ENCODE measurements at regions not wholly inside any gene's neighbourhood (a gene's known extent, or its start where the extent isn't known, plus 50 kb on each side); places are given as distances from the start of the nearest gene placed in this dataset.
"Not testable (repeated sequence)": the region's sequence is repeated elsewhere in the genome, so short reads cannot be mapped to it uniquely, and the experiment has no call there.

DNA sequence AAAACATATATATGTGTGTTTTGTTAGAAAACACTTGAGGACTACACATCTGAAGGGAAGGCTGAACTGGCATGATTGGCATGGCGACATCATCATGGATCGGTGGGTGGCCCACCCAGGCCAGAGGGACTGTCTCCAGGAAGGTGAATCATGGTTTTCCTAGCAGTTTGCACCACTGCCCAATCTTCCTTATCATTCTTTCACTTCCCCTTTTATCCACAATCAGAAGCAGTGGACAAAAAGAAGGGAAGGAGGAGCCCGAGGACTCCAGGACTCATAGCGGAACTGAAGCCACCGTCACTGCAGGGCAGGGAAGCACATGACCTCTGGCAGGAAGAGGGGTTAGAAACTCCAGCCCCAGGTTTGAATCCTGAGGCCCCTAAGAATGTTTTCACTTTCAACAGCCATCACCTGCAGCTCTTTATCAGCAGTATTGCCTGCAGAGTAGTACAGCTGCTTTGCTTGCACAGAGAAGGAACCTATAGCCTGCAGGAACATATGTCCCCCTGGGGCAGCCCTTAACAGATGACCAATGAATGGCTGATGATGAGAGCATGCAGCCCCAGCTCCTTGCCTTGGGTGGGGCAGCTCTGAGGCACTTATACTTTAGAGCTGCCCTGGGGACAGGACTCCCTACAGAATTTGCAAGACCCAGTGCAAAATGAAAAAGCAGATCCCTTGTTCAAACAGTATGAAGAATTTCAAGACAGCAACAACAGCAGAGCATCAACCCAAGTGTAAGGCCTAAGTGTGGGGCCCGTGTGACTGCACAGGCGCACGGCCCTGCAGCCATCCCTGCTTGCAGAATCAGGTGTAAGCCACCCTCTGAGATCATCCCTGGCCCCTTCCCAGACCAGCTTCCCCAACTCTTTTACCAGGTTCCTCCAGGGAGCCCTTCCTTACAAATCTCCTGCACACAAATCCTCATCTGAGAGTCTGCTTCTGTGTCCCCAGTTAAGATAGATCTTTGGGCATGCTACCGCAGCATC, 241.8 kb upstream of the IRF2BP2 start:
- H3K27ac ChIP-seq, result no peak overlapping the region
- TF ChIP-seq, protein P1, sequence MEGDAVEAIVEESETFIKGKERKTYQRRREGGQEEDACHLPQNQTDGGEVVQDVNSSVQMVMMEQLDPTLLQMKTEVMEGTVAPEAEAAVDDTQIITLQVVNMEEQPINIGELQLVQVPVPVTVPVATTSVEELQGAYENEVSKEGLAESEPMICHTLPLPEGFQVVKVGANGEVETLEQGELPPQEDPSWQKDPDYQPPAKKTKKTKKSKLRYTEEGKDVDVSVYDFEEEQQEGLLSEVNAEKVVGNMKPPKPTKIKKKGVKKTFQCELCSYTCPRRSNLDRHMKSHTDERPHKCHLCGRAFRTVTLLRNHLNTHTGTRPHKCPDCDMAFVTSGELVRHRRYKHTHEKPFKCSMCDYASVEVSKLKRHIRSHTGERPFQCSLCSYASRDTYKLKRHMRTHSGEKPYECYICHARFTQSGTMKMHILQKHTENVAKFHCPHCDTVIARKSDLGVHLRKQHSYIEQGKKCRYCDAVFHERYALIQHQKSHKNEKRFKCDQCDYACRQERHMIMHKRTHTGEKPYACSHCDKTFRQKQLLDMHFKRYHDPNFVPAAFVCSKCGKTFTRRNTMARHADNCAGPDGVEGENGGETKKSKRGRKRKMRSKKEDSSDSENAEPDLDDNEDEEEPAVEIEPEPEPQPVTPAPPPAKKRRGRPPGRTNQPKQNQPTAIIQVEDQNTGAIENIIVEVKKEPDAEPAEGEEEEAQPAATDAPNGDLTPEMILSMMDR (IDR thresholded peaks at IDR 0.05), result no peak
- H3K4me3 ChIP-seq, result no peak overlapping the region
- DNase-seq (ENCODE audit: low spot score), result no peak

DNA sequence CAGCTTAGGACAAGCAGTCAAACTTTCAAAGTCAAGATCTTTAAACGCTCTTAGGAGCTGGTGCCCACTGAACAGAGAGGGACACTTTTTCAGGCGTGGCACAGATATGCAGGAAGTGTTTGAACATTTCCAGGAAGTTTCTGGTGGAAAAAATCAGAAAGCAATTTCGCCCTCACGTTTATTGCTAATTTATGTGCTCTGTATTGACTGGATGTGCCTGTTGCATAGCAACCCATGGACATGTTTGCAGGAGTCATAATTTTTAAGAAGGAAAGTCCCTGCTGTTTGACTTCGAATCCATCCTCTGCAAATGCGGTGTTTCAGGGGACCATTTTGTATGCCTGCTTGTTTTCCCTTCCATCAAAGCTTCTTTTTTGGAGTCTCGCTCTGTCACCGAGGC, 239.9 kb upstream of the IRF2BP2 start:
- H3K4me3 ChIP-seq, result no peak overlapping the region
- TF ChIP-seq, protein P1 (IDR thresholded peaks at IDR 0.05), result no peak
- no peak for DNase-seq (ENCODE audit: low spot score)
- H3K27ac ChIP-seq, result no peak overlapping the region

DNA sequence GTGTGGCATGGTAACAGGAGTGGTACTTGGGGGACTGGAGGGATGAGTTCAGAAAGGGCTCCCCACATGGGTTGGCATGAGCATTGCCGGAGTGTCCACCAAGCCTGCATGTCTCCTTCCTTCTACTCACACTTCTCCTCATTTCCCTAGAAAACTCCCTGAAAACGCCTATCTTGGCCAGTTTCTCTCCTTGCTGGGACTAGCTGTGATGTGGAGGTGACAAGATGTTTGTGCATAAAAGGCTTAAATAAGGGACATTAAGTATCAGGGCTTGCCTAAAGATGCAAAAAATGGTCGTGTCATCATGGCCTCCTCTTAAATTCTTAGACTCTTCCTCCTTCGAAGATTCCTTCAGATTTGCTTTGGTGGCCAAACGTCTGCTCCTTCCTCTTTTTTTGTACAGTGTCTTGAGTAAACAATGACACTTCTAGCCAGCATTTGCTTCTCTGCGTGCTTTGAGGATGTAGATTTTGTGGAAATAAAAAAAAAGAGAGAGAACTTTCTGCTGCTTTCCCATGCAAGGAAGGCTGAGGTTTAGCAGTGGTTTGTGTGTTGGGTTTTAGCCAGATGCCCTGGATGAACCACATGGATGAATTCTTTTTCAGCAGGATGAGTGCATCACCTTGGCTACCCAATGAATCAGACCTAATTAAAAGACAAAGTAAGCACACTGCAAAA, 239.1 kb upstream of the IRF2BP2 start:
- peak overlapping the region in 1 of 2 donors; percentile 38 for H3K27ac ChIP-seq
- DNase-seq (ENCODE audit: low spot score), result no peak
- H3K4me3 ChIP-seq, result no peak overlapping the region
- TF ChIP-seq, protein P1 (IDR thresholded peaks at IDR 0.05), result no peak

DNA sequence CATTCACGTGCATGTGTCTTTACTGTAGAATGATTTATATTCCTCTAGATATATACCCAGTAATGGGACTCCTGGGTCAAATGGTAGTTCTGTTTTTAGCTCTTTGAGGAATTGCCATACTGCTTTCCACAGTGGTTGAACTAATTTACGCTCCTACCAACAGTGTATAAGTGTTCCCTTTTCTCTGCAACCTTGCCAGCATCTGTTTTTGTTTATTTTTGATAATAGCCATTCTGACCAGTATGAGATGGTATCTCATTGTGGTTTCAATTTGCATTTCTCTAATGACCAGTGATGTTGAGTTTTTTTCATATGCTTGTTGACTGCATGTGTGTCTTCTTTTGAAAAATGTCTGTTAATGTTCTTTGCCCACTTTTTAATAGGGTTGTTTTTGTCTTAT, 236.8 kb upstream of the IRF2BP2 start:
- DNase-seq (ENCODE audit: low spot score); H3K27ac ChIP-seq; H3K4me3 ChIP-seq: not testable (repeated sequence)

DNA sequence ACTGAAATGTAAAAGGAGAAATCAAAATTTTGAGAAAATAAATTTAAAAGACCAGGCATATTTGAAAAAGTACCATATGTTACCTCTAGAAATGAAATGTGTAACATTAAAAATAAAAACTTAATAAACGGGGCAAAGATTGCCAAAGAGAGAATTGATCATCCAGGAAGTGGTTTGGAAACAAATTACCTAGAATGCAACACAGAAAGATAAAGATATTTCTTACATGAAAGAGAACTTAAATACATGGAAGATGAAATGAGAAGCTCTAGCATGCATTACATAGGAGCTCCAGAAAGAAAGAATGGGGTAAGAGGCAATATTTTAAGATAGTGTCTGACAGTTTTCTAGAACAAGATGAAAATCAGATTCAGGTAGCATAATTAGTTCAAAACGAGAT, 235.9 kb upstream of the IRF2BP2 start:
- Histone ChIP-seq H3K27ac (no peak overlapping the region), H3K4me3 (no peak overlapping the region)
- TF ChIP-seq, protein P1 (IDR thresholded peaks at IDR 0.05), result no peak
- no peak for DNase-seq (ENCODE audit: low spot score)

DNA sequence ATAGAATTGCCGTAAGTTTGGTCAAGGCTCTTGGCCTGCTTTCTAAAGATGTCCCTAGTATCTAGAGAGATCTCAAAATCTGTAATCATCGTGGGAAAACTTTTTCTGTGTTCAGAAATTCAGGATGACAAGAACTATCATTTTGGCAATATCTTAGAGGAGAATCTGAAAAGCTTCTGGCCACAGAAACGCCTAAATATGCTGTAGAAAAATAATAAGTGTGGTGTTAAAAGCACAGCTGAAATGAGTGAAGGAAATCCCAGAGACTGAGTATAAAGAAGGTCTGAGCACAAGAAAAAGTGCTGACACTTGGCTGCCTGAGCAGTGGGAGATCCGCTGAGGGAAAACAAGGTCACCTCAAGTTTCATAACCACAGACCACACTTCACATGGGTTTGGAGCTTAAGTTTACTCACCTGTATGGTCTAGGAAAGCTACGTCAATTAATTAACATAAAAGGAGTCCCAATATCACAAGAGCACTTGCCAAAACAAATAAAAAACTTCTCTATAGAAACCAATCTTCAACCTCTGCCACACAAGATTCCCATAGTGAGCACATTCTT, 235.2 kb upstream of the IRF2BP2 start:
- H3K4me3 ChIP-seq, result no peak overlapping the region
- TF ChIP-seq, protein P1 (IDR thresholded peaks at IDR 0.05), result no peak
- no peak for DNase-seq (ENCODE audit: low spot score)
- no peak overlapping the region for H3K27ac ChIP-seq

DNA sequence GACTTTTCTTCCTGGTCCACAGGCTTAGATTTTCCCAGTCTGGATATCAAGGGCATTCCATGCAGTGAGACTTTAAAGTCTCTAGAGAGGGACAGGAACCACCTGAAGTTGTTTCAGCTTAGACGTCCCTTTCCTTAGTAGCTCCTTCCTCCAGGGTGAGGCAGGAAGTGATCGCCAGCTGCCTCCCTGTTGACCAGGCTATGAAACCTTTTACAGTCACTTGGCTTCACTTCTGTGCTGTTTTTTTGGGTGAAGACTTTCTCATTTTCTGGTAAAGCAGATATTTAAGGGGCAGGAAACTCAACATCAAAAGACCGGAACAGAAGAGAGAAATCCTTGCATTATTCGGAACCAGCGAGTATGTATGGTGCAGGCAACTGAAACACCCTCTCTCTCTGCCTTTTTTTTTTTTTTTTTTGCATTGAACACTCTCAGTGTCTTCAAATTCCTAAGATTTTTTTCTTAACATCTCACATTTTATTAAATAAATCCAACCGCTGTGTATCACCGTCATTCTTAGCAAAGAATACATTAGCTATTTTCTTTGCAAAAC, 234.6 kb upstream of the IRF2BP2 start:
- DNase-seq (ENCODE audit: low spot score), result no peak
- TF ChIP-seq, protein P1 (IDR thresholded peaks at IDR 0.05), result no peak
- Histone ChIP-seq H3K4me3 (no peak overlapping the region), H3K27ac (no peak overlapping the region)
